ENCODE measurements at regions not wholly inside any gene's neighbourhood (a gene's known extent, or its start where the extent isn't known, plus 50 kb on each side); places are given as distances from the start of the nearest gene placed in this dataset.

- TF ChIP-seq CTCF (IDR thresholded peaks at IDR 0.05; ENCODE audit: low read length) = no peak
- TF ChIP-seq EZH2 (IDR thresholded peaks at IDR 0.05; ENCODE audit: borderline replicate concordance, low read length) = no peak
- Histone ChIP-seq H3K9me3 (ENCODE audit: low read length) (no peaks in the 10 kb centered on the region), H4K20me1 (ENCODE audit: insufficient read depth, low read length) (no peaks in the 10 kb centered on the region), H3K27ac (ENCODE audit: low read depth, low read length, poor library complexity, severe bottlenecking) (no peak overlapping the region), H3K9me2 (ENCODE audit: low read depth, low read length) (no peaks in the 10 kb centered on the region), H3F3A (ENCODE audit: insufficient read depth, low read length) (no peaks in the 10 kb centered on the region), H3K4me3 (ENCODE audit: low read depth, low read length, poor library complexity, severe bottlenecking) (no peak overlapping the region), H2AFZ (ENCODE audit: low read length) (no peak overlapping the region), H3K36me3 (ENCODE audit: insufficient read depth, low read length) (no peaks in the 10 kb centered on the region), H3K79me2 (ENCODE audit: insufficient read depth, low read length) (no peaks in the 10 kb centered on the region), H3K4me2 (ENCODE audit: low read length) (no peak overlapping the region), H3K9ac (ENCODE audit: low read length) (no peak overlapping the region), H3K4me1 (ENCODE audit: insufficient read depth, low read length, severe bottlenecking) (no peaks in the 10 kb centered on the region), H3K27me3 (ENCODE audit: insufficient read depth, low read length) (no peaks in the 10 kb centered on the region; the same call in 1 of the 2 replicates)
Measured at GRCh38 chr9:36755019-36755418, 182.3 kb downstream of the MELK start.

- no peaks in the 10 kb centered on the region for H3F3A ChIP-seq (ENCODE audit: insufficient read depth, low read length)
- no peak overlapping the region for H3K27ac ChIP-seq (ENCODE audit: low read depth, low read length, poor library complexity, severe bottlenecking)
- no peak overlapping the region for H3K9ac ChIP-seq (ENCODE audit: low read length)
- no peaks in the 10 kb centered on the region for H3K9me3 ChIP-seq (ENCODE audit: low read length)
- no peak for TF ChIP-seq EZH2 (IDR thresholded peaks at IDR 0.05; ENCODE audit: borderline replicate concordance, low read length)
- no peak for TF ChIP-seq CTCF (IDR thresholded peaks at IDR 0.05; ENCODE audit: low read length)
- no peak overlapping the region for H3K4me2 ChIP-seq (ENCODE audit: low read length)
- no peaks in the 10 kb centered on the region for H3K4me1 ChIP-seq (ENCODE audit: insufficient read depth, low read length, severe bottlenecking)
- H3K9me2 ChIP-seq (ENCODE audit: low read depth, low read length) = no peaks in the 10 kb centered on the region
- no peak overlapping the region for H3K4me3 ChIP-seq (ENCODE audit: low read depth, low read length, poor library complexity, severe bottlenecking)
- no peaks in the 10 kb centered on the region for H3K79me2 ChIP-seq (ENCODE audit: insufficient read depth, low read length)
- peaks cover 5% of the 10 kb centered on the region; the same call in 1 of the 2 replicates for H3K27me3 ChIP-seq (ENCODE audit: insufficient read depth, low read length)
- no peak overlapping the region for H2AFZ ChIP-seq (ENCODE audit: low read length)
- H4K20me1 ChIP-seq (ENCODE audit: insufficient read depth, low read length) = no peaks in the 10 kb centered on the region
- H3K36me3 ChIP-seq (ENCODE audit: insufficient read depth, low read length) = no peaks in the 10 kb centered on the region
Measured at GRCh38 chr9:36759141-36759540, 186.4 kb downstream of the MELK start.

- Histone ChIP-seq H3K9ac (ENCODE audit: low read length) (no peak overlapping the region), H3K27ac (ENCODE audit: low read depth, low read length, poor library complexity, severe bottlenecking) (no peak overlapping the region), H2AFZ (ENCODE audit: low read length) (no peak overlapping the region), H3K4me3 (ENCODE audit: low read depth, low read length, poor library complexity, severe bottlenecking) (no peak overlapping the region), H4K20me1 (ENCODE audit: insufficient read depth, low read length) (no peaks in the 10 kb centered on the region), H3K4me1 (ENCODE audit: insufficient read depth, low read length, severe bottlenecking) (peaks cover 2% of the 10 kb centered on the region), H3K27me3 (ENCODE audit: insufficient read depth, low read length) (peaks cover 5% of the 10 kb centered on the region; the same call in 1 of the 2 replicates), H3F3A (ENCODE audit: insufficient read depth, low read length) (no peaks in the 10 kb centered on the region), H3K4me2 (ENCODE audit: low read length) (no peak overlapping the region), H3K9me3 (ENCODE audit: low read length) (no peaks in the 10 kb centered on the region), H3K36me3 (ENCODE audit: insufficient read depth, low read length) (no peaks in the 10 kb centered on the region), H3K9me2 (ENCODE audit: low read depth, low read length) (no peaks in the 10 kb centered on the region), H3K79me2 (ENCODE audit: insufficient read depth, low read length) (no peaks in the 10 kb centered on the region)
- no peak for TF ChIP-seq CTCF (IDR thresholded peaks at IDR 0.05; ENCODE audit: low read length)
- no peak for TF ChIP-seq EZH2 (IDR thresholded peaks at IDR 0.05; ENCODE audit: borderline replicate concordance, low read length)
Measured at GRCh38 chr9:36759976-36760375, 187.3 kb downstream of the MELK start.

Measured in OCI-LY1 (cell line).